T-helper 1 cell (primary cell): ENCODE measurements at regions not wholly inside any gene's neighbourhood (a gene's known extent, or its start where the extent isn't known, plus 50 kb on each side); places are given as distances from the start of the nearest gene placed in this dataset.

Experiments used
- DNase-seq, 5 donors: peaks; one replicate each; pipeline ENCODE4 v3.0.0-alpha.2; 2012 to 2020

GRCh38 chr13:40197049-40197448 is 469.4 kb downstream of the FOXO1 start:
- DNase-seq, result no peak

- DNase-seq, result no peak
These were observed 468.4 kb downstream of the FOXO1 start for GRCh38 chr13:40197936-40198595.

- no peak for DNase-seq
These were observed 466.0 kb downstream of the FOXO1 start for GRCh38 chr13:40200273-40200978.

GRCh38 chr13:40204246-40204645 is 462.2 kb downstream of the FOXO1 start:
- no peak for DNase-seq

- DNase-seq, result no peak
These were observed 460.6 kb downstream of the FOXO1 start for GRCh38 chr13:40205771-40206240.

GRCh38 chr13:40206241-40207000 is 460.0 kb downstream of the FOXO1 start:
- DNase-seq, result peak in 1 of 5 donors; percentile 85

GRCh38 chr13:40207001-40207478 is 459.4 kb downstream of the FOXO1 start:
- no peak for DNase-seq

- no peak for DNase-seq
These were observed 457.9 kb downstream of the FOXO1 start for GRCh38 chr13:40208517-40208916.

GRCh38 chr13:40210865-40211585 is 455.4 kb downstream of the FOXO1 start:
- DNase-seq, result no peak

GRCh38 chr13:40211586-40211968 is 454.9 kb downstream of the FOXO1 start:
- no peak for DNase-seq

GRCh38 chr13:40213779-40214178 is 452.7 kb downstream of the FOXO1 start:
- no peak for DNase-seq

GRCh38 chr13:40215311-40215710 is 451.1 kb downstream of the FOXO1 start:
- no peak for DNase-seq

- DNase-seq, result no peak
These were observed 450.7 kb downstream of the FOXO1 start for GRCh38 chr13:40215747-40216146.

GRCh38 chr13:40217675-40218074 is 448.8 kb downstream of the FOXO1 start:
- no peak for DNase-seq

- peak in 1 of 5 donors; percentile 58 for DNase-seq
These were observed 446.0 kb downstream of the FOXO1 start for GRCh38 chr13:40220299-40220935.

- no peak for DNase-seq
These were observed 445.3 kb downstream of the FOXO1 start for GRCh38 chr13:40221131-40221459.

- DNase-seq, result peak in 4 of 5 donors; percentile 21 to 78 (median 33)
These were observed 444.8 kb downstream of the FOXO1 start for GRCh38 chr13:40221460-40222201.

- DNase-seq, result no peak
These were observed 442.9 kb downstream of the FOXO1 start for GRCh38 chr13:40223585-40223984.

- DNase-seq, result no peak
These were observed 437.9 kb downstream of the FOXO1 start for GRCh38 chr13:40228496-40228895.

- DNase-seq, result no peak
These were observed 437.5 kb downstream of the FOXO1 start for GRCh38 chr13:40228990-40229389.

- DNase-seq, result no peak
These were observed 435.6 kb downstream of the FOXO1 start for GRCh38 chr13:40230833-40231266.

- no peak for DNase-seq
These were observed 435.1 kb downstream of the FOXO1 start for GRCh38 chr13:40231311-40231710.
